Kasumi-1 (cell line): ENCODE measurements at regions not wholly inside any gene's neighbourhood (a gene's known extent, or its start where the extent isn't known, plus 50 kb on each side); places are given as distances from the start of the nearest gene placed in this dataset.
A peak's percentile ranks its signal among the peaks of the same experiment; 100 is the strongest.
"Not testable (repeated sequence)": the region's sequence is repeated elsewhere in the genome, so short reads cannot be mapped to it uniquely, and the experiment has no call there.

Experiments
- DNase-seq, 2 experiments: peaks; one replicate each; lab custom pipeline; 2025; lab: John Stamatoyannopoulos, UW

DNA sequence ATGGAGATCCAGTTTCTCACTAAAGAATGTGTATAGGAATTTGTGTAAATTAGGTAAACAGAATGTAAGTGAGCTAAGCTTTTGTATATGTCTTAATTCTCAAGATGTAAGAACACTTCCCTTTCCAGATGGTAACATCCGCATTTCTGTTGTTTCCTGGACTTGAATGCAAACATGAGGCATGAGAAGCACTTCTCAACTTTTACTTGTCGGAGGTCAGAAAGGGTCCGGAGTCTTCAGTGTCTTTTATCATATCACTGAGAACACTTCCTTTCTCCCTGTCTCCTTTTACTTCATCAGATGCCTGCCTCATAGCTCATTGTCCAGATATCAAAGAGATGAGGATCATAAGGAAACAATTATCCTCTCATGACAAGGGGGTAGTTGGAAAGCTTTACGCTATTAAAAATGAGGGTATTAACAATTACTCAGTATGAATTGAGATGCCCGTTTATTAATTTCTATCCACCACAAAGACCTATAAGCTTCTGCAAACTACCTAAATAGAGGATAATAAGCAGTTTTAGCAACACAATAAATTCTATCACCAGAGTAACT, 214.1 kb upstream of the FLRT2 start:
- DNase-seq: no peak

GRCh38 chr14:85316701-85317410, 213.1 kb upstream of the FLRT2 start:
- DNase-seq: no peak

GRCh38 chr14:85317491-85318021, 212.4 kb upstream of the FLRT2 start:
- no peak for DNase-seq

- no peak for DNase-seq
Observed at GRCh38 chr14:85319101-85319500, 210.8 kb upstream of the FLRT2 start.

- no peak for DNase-seq
Observed at GRCh38 chr14:85319998-85320630, 209.8 kb upstream of the FLRT2 start.

DNA sequence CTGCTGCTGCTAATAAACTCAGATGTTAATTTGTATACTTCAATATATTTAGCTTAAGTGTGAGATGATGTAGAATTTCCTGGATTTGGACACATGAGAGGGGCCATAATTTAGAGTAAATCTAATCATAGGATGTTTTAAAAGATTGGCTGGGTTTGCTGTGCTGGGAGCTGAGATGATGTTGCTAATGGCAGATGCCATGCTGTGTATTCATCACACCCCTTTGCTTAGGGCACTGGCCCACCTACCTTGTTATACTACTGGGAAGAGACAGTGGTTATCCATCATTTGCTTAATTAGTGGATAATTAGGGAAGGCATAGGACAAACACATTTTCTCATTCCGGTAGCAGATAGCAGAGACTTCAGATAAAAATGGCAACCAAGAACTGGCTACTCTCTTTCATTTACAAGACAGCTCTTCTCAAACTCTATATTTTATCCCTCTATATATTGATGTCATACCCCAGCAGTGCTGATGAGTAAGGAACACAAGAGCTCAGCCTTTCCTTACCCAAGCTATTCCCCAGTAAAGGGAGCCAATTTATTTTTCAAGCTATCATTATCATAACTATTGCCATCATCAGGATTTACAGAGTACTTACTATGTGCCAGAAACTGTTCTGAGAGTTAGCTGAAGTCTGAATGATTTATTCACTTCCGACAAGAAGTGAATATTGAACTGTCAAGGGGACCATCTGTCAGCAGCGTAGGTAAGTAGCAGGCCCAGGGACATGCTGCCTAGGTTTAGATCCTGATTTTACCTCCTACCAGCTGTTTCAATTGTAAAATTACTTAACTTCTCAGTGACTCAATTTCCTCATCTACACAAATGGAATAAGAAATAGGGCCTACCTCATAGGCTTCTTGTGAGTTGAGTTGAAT, 204.6 kb upstream of the FLRT2 start:
- no peak for DNase-seq

GRCh38 chr14:85332401-85332800, 197.5 kb upstream of the FLRT2 start:
- no peak for DNase-seq

DNA sequence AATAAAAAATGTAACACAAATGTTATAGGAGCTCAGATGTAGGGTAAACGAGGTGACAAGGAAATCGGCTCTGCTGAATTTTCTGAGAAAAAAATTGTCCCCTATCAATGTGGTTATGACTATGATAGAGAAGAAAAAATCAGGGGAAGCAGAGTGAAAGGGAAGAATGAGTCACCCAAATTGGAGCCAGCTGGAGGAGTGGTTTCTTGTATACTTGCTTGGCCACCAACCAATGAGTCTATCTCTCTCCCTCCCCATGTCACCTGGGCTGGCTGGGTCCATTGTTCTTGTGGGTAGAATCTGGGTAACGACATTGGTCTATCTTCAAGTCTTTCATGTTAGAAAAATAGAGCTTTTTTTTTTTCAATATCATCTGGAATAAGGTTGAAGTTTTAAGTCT, 196.6 kb upstream of the FLRT2 start:
- DNase-seq: peak in 1 of 2 experiments; percentile 11

DNA sequence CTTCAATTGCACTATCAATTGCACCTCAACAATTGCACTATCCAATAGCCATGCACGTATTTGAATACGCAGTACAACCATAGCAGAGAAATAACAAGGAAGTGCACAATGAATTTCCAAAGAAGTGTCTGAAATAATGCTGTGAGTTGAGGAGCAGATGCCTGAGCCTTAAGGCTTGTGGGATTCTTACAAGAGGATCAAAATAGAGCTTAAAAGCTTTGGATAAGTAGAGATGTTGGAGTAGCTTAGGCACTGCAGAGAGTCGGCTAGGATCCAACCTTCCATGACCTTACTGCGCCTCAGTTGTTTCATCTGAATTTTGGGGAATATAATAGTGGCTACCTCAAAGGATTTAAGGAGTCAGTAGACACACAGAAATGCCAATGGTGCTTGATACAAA, 196.1 kb upstream of the FLRT2 start:
- no peak for DNase-seq

GRCh38 chr14:85334316-85334715, 195.6 kb upstream of the FLRT2 start:
- no peak for DNase-seq

DNA sequence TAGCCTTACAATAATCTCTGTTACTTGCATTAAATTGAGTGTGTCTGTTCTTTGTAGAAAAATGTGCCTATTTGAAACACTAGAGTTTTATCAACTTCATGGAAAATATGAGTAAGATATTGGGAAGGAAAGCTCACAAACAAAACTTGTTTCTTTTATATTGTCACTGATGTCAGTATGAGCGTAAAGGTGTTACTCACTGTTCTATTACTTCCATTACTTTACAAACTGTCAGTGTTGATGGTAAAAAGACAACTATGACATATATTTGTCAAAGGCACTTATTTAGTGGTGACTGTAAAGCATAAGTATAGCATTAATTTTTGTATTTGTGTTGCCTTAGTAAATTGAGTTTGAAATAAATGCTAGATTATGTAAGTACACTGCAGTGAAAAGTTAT, 193.7 kb upstream of the FLRT2 start:
- DNase-seq: no peak

DNA sequence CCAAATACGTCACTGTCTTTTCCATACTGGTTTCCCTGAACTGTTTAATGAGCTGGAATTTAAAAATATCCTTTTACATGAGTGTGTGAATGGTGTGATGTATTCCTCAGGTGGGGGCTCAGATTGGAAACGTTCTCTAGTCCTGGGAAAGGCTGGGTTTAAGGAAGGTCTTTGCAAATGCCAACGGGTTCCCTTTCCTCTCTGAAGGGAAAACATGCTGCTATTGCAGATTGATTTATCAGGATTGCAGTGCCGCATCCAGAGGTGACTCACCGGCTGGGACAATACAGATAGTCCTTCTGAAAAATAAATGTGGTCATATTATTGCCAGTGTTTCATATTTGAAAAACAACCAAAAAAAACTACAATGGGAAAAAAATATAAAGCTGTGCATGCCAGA, 193.1 kb upstream of the FLRT2 start:
- DNase-seq: no peak

DNA sequence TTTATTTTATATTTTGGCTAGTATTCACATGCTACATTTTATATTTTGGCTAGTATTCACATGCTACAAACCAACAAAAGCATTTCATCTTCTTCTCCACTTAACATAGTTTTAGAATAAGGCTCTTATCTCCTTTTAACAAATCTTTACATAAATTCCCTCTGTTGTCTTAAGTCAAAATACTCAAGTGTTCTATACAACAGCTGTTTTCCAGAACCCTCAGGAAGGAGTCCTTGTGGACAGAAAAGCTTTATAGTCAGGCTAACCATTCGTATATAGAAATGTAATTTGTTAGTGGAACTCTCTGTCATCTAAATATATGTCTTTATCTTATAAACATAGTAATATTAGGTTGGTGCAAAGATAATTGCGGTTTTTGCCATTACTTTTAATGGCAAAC, 191.0 kb upstream of the FLRT2 start:
- no peak for DNase-seq

- no peak for DNase-seq
Observed at GRCh38 chr14:85342858-85343607, 186.9 kb upstream of the FLRT2 start.

DNA sequence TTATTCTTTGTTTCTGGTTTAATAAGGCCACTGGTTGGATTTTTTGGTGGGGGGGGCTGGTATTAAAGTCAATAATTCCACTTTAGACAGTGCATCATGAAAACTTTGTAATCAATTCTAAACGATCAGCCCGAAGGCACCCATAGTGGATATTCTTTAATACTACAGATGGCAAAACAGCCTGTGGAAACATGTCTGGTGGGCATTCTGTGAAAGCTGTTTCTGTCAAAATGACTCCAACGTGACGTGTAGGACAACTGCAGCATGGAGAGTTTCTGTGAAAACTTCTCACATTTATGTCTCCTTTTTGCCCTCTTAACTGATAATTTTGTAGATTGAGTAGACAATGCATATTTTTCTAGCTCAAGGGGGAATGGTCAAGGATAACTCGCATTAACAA, 185.8 kb upstream of the FLRT2 start:
- DNase-seq: no peak

DNA sequence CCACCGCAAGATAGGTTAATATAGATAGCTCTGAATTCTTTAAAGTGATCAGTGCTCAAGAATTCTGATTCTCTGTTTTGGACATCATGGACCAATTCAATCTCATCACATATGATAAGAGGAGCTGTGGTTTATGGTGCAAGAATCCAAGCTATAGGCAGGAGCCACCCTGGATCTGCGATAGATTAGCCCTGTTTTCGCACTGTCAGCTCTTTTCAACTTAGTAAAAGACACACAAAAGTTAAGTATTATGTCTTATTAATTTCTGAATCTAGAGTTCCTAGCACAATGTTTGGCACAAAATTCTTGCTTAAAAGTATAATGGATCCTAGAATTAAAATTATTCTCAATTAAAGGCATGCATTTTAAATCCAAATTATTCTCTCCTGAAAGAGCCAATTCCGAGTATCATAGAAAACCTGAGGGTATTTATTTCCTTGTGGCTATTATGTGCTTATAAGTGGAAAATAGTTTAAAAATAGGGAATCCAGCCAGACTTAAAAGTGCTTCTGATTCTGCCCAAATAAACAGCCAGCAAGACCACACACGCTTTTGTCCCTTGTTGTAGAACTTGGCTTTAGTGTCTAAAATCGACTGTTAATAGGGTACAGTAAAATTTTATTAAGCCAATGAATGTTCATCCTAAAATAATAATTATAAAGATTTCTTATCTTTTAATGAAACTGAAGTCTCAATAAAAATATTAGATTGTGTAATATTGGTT, 184.9 kb upstream of the FLRT2 start:
- DNase-seq: no peak

- no peak for DNase-seq
Observed at GRCh38 chr14:85350667-85351066, 179.3 kb upstream of the FLRT2 start.

- DNase-seq: not testable (repeated sequence)
Observed at GRCh38 chr14:85352588-85352987, 177.4 kb upstream of the FLRT2 start.

DNA sequence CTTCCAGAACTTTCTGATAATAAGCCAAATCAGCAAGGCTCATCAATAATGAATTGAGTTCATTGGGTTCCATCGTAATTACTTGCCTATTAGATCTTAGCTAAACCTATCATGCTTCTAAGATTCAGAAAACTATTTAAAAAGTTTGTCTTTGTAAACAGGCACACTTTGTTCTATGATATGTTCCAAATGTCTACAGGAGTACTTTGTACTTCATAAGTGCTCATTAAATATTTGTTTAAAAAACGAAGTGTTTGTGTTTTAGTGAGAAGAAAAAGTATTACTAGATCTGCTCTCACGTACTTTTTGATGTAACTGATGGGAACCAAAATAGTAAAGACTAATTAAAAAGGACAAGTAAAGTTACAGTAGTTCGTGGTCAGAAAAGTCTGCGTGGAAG, 172.8 kb upstream of the FLRT2 start:
- DNase-seq: no peak

- no peak for DNase-seq
Observed at GRCh38 chr14:85358136-85358785, 171.7 kb upstream of the FLRT2 start.
